TTC549 (cell line): ENCODE measurements at regions not wholly inside any gene's neighbourhood (a gene's known extent, or its start where the extent isn't known, plus 50 kb on each side); places are given as distances from the start of the nearest gene placed in this dataset.
"Not testable (repeated sequence)": the region's sequence is repeated elsewhere in the genome, so short reads cannot be mapped to it uniquely, and the experiment has no call there.

Experiments
- FAIRE-seq: peaks from 2 replicates; lab custom pipeline; 2012; peaks lifted over from hg19 to GRCh38; lab: Jason Lieb, UNC

DNA sequence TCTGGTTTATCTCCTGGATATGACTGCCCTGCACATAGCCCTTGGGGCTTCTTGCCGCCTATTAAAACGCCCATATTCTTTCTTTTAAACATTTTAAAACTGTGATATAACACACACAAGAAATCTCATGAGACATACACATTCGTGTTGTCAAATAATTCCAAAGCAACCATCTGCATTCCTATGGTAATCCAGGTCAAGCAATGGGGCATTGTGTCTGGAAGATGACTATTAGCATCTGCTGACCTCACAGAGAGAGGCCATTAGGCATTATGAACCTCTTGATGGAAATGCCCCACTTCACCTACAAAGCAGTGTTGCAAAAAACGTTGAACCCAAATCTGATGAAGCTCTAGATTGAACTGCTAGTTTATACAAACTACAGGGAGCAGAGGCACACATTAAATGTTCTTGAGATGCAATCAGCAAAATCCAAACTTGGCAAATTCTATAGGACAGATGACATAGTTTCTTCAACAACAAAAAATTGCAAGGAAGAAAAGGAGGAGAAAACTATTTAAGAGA, 513.8 kb upstream of the CCDC196 start:
- no peak for FAIRE-seq

DNA sequence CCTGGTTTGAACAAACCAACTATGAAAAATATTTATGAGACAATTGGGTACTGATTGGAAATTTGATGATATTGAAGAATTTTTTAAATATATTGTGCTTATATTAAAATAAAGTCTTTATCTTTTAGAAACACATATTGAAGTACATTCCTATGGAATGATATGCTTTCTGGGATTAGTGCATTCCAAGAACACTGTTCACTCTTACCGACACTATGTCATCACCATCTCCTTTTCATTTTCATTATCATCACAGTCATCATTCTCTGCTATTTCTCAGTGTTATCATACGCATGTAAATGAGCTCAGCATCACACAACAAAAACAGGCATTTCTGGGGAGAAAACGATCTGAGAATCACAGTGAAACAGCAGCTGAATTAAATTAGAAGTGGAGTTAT, 513.3 kb upstream of the CCDC196 start:
- FAIRE-seq = no peak

DNA sequence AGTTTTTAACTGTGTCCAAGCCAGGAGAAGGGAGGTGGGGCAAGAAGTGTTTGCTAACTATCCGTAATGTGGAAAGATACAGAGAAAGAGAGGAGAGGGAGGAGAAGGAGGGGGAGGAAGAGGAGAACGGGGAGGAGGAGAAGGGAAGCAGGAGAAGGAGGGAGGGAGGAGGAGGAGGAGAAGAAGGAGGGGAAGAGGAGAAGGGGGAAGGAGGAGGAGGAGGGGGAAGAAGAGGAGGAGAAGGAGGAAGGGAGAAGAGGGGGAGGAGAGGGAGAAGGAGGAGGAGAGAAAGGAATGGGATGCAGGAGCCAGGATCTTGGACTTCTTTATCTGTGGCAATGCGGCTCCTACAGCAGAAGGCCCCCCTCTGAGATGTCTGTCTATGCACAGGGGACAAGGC, 510.3 kb upstream of the CCDC196 start:
- FAIRE-seq = no peak

DNA sequence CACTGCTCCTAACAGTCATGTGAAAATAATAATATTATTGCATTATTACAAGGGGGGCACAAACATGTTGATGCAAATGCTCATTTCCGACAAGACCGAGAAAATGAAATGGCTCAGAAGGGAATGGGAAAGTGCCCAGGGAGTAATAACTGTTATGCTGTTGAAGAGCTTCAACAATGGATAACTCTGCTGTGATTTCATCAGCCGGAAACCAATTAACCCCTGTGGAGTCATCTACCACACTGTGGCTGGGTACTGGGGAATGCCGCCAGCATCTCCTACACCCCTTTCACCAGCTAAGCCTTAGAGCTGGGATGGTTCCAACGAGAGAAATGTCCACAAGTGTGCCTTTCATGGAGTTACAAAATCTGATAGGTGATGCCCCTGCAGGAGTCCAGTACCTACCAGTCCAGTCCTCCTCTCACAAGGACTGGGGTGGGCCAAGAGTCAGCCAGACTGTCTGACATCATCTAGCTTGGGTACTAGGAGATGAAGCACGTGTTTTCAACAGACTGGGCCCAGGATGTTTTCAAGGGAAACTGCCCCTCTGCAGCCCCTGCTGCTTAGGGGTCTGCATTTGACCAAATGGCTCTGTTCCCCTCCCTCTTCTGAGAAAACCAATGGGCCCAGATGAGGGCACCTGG, 509.3 kb upstream of the CCDC196 start:
- FAIRE-seq = no peak

DNA sequence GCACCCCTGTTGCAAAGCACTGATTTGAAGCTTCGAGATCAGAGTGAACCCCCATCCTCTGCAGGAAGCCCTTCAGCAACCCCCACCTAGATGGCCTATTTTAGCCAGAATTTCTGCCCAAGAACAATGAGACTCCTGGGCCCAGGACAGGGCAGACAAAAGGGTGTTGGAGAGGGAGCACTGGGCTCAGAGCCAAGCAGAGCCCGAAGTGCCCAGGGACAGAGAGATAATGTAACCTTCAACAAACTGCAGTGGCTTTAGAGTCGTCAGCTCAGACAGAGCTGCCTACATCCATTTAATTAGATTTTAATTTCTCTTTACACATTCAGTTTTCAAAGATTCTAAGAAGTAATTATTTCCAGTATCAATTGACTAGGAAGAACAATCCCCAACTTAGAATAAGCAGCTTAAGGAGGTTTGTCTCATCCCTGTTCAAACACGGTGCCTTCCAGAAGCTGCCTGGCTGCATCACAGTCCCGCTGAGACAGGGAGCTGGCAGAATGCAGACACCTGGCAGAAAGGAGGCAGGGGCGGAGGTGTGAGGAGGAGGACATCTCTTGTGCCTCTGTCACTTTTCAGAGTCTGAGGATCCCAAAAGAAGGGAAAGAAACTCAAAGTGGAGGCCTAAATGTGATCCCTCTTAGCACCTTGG, 504.9 kb upstream of the CCDC196 start:
- FAIRE-seq = no peak

DNA sequence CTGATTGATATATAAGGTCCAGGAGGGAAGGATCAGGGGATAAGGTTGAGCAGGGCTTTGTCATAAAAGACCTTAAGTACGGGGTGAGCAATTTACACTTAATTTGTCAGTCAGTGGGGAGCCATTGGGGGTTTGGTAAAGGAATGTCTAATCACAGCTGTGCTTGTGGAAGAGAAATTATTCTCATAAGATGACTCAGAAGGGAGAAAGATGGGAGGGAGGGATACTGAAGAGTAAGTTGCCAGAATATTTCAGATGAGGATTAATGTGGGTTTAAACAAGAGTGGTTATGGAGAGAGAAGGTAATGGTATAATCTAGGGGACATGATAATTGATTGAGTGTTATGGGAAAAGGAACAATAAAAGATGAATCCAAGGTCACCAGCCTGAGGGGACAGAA, 500.1 kb upstream of the CCDC196 start:
- FAIRE-seq = no peak

DNA sequence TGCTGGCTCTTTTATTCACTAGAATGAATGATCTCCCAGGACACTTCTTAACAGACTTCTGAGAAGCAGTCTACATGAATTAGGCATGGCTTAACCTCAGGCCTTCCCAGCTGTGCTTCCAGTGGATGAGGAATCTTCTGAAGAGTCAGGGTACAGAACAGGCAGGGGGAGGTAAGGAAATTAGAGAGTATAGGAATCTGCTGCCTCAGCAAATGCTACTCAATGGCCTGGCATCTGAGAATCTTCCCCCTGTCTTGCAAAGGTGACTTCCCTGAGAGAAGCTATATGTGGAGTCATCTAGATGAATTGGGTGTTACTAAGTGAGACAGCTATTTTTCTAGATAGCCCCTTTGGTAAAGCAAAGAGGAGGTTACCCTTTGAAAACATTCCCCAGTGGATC, 496.2 kb upstream of the CCDC196 start:
- FAIRE-seq = no peak

DNA sequence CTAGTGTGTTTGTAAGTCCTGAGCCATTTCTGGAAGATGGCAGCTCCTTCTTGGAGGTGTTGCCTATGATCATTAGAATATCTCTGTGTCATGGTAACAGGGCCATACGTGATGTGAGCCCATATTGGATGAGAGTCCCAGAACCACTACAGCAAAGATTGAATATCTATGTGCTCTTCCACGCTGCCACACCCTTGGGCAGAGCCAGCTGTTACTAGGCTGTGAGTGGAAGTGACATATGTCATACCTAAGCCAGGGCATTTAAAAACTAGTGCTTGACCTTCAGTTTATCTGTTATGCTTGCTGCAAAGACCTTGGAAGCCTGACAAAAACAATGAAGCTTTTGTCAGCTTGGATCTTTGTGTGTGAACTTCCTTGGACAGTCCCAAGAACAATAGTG, 495.1 kb upstream of the CCDC196 start:
- FAIRE-seq = no peak

DNA sequence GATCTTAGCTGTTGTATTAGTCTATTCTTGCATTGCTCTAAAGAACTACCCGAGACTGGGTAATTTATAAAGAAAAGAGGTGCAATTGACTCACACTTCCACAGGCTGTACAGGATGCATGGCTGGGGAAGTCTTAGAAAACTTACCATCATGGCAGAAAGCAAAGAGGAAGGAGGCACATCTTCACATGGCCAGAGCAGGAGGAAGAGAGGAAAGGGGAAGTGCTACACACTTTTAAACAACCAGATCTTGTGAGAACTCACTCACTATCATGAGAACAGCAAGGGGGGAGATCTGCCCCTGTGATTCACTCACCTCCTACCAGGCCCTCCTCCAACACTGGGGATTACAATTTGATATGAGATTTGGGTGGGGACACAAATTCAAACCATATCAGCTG, 494.2 kb upstream of the CCDC196 start:
- not testable (repeated sequence) for FAIRE-seq

DNA sequence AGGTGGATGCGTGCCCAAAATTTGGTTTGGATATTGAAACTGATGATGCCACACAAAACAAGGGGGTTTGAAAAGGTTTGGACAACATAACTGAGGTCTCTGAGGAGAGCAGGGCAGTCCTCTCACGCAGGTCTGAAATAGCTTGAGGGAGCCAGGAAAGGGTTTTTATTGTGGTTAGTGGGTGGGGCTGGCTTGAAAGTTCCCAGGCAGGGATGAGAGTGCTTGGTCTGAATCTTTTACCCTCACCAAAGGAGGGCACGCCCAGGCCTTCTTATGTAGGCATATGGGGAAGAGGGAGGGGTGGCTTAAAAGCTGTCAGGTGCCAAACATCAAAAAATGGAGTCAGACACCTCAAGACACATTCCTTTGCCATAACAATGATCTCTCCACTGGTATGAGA, 493.1 kb upstream of the CCDC196 start:
- no peak for FAIRE-seq

DNA sequence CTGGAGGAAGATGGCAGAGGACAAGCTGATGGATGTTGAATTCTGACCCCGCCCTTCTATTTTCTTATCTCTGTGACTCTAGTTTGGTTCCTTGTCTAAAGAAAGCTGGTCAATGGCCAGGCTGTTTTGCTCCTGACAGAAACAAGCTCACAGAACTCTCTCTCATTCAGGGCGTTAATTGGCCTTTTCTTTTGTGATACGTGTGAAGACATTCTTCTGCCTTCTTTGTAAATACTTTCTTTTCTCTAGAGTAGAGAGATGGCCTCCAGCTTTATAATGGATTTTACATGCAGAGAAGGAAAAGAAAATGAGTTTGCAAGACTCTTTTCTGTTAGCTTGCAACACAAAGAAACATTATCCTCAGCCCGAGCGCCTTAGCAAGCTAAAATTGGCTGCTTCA, 492.2 kb upstream of the CCDC196 start:
- FAIRE-seq = no peak

DNA sequence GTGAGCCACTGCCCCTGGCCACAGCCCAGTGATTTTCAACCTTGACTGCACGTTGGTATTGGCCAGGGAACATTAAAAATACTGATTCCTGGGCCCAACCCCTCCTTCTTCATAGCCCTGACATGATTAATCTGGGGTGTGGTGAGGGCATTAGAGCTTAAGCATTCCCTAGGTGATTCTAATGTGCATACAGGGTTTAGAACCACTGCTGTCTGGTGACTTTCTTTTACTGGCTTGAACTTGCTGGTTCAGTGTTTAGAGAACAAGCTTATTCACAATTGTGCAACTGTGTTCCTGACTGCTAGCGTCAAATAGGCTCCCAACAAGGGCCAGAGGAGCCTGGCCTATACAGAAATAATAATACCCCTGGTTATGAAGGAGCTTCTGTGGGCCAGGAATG, 488.8 kb upstream of the CCDC196 start:
- FAIRE-seq = no peak

DNA sequence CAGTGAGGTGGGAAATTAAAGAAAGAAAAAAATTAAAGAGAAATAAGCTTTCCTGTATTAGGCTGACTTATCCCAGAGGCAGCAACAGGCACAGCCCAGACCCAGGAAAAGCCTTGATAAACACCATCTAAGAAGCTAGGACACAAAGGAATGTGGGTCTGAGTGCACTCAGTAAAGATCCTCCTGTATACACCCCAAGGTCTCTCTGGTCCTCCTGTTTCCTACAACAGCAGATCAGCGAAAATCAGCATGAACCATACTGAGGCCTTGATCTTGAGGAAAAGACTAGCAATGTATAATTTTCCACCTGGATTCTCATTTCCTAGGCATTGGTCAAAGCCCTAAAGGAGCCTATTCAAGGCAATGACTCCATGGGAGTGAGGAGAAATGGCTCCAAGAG, 486.3 kb upstream of the CCDC196 start:
- no peak for FAIRE-seq

DNA sequence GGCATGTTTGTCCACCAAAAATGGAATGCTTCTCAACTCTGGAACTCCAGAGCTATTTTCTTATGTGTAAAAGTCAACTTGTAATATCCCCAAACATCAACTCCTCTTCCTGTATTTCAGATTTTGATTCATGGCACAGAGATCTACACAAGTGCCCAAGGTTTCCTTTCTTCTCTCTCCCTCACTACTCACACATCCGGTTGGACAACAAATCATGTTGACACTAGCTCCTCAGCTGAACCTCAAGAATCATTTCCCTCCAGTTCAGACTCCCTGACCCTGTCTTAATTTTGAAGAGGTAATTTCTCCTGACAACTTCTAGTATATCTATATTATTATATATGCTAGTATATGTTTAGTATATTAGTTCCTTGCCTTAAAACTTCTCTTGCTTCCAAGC, 485.4 kb upstream of the CCDC196 start:
- no peak for FAIRE-seq

DNA sequence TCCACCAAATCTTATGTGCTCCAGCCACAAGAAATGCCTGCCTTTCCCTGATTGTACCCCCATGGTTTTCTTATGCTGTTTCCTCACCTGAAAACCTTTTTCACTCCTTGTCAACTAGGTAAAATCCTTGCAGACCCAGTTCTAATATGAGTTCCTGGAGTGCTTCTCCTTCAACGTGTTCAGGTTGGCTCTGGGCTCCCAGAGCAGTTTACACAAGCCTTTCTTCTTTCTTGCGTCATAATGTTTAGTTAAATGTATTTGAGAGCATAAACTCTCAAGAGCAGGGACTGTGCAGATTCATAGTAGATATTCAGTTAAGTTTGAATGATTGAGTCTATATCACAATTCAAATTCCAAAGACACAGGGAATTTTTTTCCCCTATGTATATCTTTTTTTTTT, 484.8 kb upstream of the CCDC196 start:
- no peak for FAIRE-seq

DNA sequence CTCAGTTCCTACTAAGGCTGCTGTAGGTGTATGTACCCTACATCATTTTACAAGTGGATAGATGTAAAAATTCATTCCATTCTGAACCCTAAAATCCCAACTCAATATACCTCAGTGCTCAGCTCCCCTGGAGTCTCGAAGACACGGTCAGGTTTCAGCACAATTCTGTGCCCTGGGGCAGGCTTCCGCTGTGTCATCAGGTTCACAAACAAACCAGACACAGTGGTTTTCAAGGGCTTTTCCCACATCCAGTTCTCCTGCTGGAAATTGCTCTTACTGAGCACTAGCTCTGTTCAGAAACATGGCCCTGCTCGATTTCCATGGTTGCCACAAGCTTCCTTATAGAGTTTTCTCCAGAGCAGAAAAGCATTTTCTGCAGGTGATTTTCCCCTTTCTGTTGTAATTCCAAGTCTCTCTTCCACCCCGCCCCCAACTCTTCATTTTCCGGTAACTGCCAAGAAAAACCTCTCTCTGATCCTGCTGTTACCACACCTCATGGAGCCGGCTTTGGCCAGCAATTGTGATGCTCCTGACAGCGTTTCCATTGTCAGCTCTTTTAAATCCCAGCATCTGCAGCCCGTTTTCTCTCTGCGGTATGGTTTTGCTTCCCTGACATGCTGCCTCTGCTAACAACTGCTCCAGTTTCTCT, 483.0 kb upstream of the CCDC196 start:
- no peak for FAIRE-seq

DNA sequence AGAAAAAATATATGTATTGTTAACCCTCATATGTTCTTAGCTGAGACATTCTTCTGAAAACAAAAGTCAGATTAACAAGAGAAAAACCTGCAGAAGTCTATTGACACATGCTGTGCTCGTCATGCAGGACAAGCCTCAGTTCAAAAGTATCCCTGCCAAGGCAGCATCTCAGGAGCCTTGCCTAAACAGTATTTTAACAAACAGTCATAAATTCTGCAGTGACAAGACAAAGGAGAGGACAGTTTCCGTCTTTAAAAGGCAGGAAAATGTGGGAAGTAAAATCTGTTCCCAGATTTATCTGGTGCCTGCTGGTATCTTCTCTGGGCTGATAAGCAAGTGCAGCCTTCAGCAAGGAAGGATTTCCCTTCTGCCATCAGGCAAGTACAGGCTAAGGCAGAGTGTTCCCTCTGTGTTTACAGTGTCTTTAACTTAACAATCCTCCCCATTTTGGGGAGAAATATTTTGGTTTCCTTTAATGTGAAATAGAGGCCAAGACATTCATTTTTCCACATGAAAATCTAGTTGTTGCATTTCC, 480.2 kb upstream of the CCDC196 start:
- FAIRE-seq = no peak

DNA sequence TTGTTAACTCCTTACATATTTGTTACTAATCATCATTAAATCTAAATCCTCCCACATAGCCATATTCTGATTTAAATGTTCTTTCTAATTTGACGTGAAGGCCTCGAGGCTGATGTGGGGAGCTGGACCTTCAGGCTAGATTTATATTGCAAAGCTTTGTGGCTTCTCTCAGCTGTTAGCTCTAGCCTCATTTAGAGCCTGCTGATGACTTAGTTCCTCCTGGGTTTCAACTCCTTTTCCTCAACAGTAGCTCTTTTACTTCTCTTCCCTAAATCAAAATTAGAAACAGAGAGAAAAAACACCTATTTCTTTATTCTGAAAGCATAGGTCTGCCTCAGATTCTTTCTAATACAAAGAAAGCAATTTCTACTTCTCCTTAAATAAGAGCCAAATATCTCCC, 477.5 kb upstream of the CCDC196 start:
- FAIRE-seq = no peak

DNA sequence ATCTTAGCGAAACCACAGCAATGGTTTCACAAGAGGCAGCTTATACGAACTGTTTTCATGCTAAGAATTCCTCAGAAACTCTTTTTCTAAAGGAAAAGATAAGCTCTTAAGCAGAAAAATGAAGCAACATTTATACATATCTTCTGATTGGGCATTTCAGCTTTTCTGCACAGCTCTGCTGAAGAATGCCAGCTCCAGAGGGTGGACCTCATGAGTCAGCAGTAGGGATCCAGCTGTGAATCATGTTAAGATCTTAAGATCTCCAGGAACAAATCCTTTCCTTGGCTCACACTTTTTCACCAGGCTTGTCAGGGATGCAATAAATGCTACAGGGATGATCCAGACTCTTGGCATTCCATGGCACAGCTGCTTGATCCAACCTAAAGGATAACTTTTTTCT, 477.1 kb upstream of the CCDC196 start:
- no peak for FAIRE-seq

DNA sequence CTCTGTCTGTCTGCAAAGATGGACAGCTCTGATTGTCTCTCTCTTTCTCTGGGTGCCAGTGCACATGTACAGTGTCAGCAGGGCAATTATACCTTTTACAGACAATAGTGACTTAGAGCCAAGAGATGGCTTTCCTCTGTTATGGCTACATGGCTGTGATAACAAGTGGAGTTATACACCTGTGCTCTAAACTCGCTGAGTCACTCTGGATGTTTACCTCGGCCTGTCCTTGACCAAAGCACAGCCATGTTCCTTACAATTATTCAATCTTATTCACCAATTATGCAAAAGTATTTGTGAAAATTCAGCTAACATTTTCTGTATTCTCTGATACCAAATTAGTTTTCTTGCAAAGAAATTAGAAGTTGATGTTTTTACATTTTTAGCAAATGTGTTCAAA, 475.5 kb upstream of the CCDC196 start:
- FAIRE-seq = no peak

DNA sequence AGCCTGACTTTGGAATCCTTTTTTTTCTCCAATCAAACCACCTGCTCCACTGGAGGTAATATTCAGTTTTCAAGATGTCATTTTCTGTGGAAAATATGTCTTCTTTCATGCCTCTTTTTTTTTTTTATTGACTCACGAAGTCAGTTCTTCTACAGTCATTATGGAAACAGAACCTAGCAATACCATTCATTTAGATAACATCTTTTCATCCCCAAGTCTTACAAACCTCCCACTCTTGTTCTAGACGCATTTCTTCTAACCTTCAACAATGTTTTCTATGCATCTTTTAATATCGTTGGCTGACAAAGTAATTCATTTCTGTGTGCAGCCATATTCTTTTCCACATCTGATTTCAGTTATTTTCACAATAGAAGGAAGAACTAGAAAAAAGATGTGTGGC, 474.3 kb upstream of the CCDC196 start:
- FAIRE-seq = no peak

DNA sequence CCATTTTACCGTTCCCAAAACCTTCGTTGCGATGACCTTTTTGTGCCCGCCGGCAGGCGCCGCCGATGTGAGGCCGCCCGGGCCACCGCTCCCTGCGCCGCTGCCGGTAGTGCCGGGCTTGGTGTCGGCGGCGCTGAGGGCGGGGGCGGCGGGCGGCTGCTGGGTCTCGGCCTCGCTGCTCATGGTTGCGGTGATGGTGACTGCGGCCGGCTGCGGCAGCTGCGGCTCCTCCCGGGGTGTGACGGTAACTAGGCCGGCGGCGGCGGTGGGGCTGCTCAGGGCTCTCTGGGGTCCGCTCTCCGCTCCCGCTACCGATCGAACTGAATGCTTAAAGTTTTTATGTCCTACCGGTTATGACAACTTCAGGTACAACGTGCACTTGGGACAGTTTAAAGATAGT, 472.6 kb upstream of the CCDC196 start:
- not testable (repeated sequence) for FAIRE-seq

DNA sequence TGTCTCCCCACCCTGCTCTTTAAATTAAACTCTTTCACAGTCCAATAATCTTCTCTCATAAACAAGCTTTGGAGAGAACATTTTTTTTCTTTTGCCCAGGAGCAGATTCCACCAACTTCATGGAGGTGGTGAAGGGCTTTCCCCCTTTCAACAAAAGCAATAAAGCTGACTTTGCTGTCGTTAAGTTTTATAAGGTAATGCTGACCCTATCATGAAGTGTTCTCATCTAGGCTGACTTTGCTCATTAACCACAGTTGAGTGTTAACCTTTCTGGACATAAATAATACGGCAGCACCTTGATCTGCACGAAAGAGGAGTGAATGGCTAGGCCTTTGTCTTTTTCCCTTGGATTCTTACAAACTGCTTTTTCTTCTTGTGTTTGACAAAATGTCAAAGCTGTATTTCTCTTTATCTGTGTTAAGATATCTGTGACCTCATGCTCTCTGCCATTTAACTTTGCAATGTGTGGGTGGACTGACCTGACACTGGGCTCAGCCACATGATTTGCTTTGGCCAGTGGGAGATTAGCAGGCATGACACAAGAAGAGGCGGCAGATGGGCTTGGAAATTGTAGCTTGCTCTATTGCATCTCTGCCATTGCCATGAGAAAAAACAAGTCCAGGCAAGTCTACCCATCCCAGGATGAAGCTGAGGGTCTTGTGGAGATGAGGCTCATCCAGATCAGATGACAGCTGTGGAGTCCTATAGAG, 470.9 kb upstream of the CCDC196 start:
- no peak for FAIRE-seq
